GM21717 (cell line): ENCODE measurements at regions not wholly inside any gene's neighbourhood (a gene's known extent, or its start where the extent isn't known, plus 50 kb on each side); places are given as distances from the start of the nearest gene placed in this dataset.
"Not testable (repeated sequence)": the region's sequence is repeated elsewhere in the genome, so short reads cannot be mapped to it uniquely, and the experiment has no call there.

Source experiments
- ATAC-seq: cut with Tn5 transposase; IDR thresholded peaks from one replicate; pipeline ENCODE4 v1.9.1; 2021; ENCODE audit warnings: mild to moderate bottlenecking, moderate library complexity; ENCODE audit not compliant: unreplicated experiment

GRCh38 chr15:20309966-20310365, 231.6 kb downstream of the GOLGA6L6 start:
- not testable (repeated sequence) for ATAC-seq

- ATAC-seq, result not testable (repeated sequence)
Measured at GRCh38 chr15:20309395-20309794, 232.2 kb downstream of the GOLGA6L6 start.

- not testable (repeated sequence) for ATAC-seq
Measured at GRCh38 chr15:20308027-20308690, 233.4 kb downstream of the GOLGA6L6 start.

GRCh38 chr15:20307137-20307536, 234.5 kb downstream of the GOLGA6L6 start:
- ATAC-seq, result not testable (repeated sequence)

GRCh38 chr15:20306497-20307106, 235.0 kb downstream of the GOLGA6L6 start:
- not testable (repeated sequence) for ATAC-seq

- ATAC-seq, result not testable (repeated sequence)
Measured at GRCh38 chr15:20305912-20306311, 235.7 kb downstream of the GOLGA6L6 start.

- not testable (repeated sequence) for ATAC-seq
Measured at GRCh38 chr15:20305015-20305465, 236.6 kb downstream of the GOLGA6L6 start.

- ATAC-seq, result not testable (repeated sequence)
Measured at GRCh38 chr15:20304282-20305014, 237.2 kb downstream of the GOLGA6L6 start.

- not testable (repeated sequence) for ATAC-seq
Measured at GRCh38 chr15:20303248-20304171, 238.1 kb downstream of the GOLGA6L6 start.

GRCh38 chr15:20302141-20303069, 239.2 kb downstream of the GOLGA6L6 start:
- ATAC-seq, result not testable (repeated sequence)

- not testable (repeated sequence) for ATAC-seq
Measured at GRCh38 chr15:20301471-20302081, 240.0 kb downstream of the GOLGA6L6 start.

- ATAC-seq, result not testable (repeated sequence)
Measured at GRCh38 chr15:20301041-20301390, 240.6 kb downstream of the GOLGA6L6 start.

GRCh38 chr15:20300351-20301040, 241.1 kb downstream of the GOLGA6L6 start:
- not testable (repeated sequence) for ATAC-seq

- ATAC-seq, result not testable (repeated sequence)
Measured at GRCh38 chr15:20297603-20298123, 243.9 kb downstream of the GOLGA6L6 start.

GRCh38 chr15:20296261-20296660, 245.3 kb downstream of the GOLGA6L6 start:
- ATAC-seq, result not testable (repeated sequence)

GRCh38 chr15:20295238-20295811, 246.3 kb downstream of the GOLGA6L6 start:
- ATAC-seq, result no peak

GRCh38 chr15:20294651-20295237, 246.9 kb downstream of the GOLGA6L6 start:
- ATAC-seq, result no peak
